A549 (cell line): ENCODE measurements at regions not wholly inside any gene's neighbourhood (a gene's known extent, or its start where the extent isn't known, plus 50 kb on each side); places are given as distances from the start of the nearest gene placed in this dataset.

Experiments used
- ATAC-seq, 2 experiments: fragments of 200-7000 bp in 1 of 2; fragments of >200 bp in 1 of 2; cut with Nextera tagmentation in 1 of 2; cut with Tn5 transposase in 1 of 2; 3 replicates each; pipeline versions ENCODE4 v1.8.0 to v1.9.1; 2018 to 2020; ENCODE audit warnings: mild to moderate bottlenecking in 1 of 2, moderate library complexity in 1 of 2
- CTCF ChIA-PET: fragments of 300-600 bp; sonication (Branson Sonifier 250); formaldehyde crosslinking; extraction: SDS; loops from one replicate; lab custom pipeline; 2021; ENCODE audit warnings: antibody characterized with exemption, inconsistent platforms; lab: Yijun Ruan, JAX
- POLR2A ChIA-PET: fragments of 350-600 bp; formaldehyde crosslinking; extraction: SDS; loops from one replicate; lab custom pipeline; 2021; ENCODE audit warnings: antibody characterized with exemption, inconsistent platforms; lab: Yijun Ruan, JAX
- DNase-seq, 2 experiments: peaks; one replicate each; pipeline versions ENCODE4 v3.0.0 to v3.0.0-alpha.2; 2011 to 2016; ENCODE audit warnings: low read depth in 1 of 2, low spot score in 1 of 2
- FAIRE-seq: peaks from 2 replicates; lab custom pipeline; 2011; peaks lifted over from hg19 to GRCh38; lab: Jason Lieb, UNC
- H3K27ac ChIP-seq, 2 experiments: fragments of >200 bp; sonication (Bioruptor Twin); formaldehyde crosslinking; 3 replicates each; pipeline ENCODE4 v1.5.1; 2016 to 2017
- H3K4me1 ChIP-seq: fragments of >200 bp; sonication (Bioruptor Twin); formaldehyde crosslinking; 3 replicates; pipeline ENCODE4 v1.6.1; 2016
- H3K4me2 ChIP-seq: fragments of >200 bp; sonication (Bioruptor Twin); formaldehyde crosslinking; 3 replicates; pipeline ENCODE4 v1.6.1; 2016
- H3K4me3 ChIP-seq: fragments of >200 bp; sonication (Bioruptor Twin); formaldehyde crosslinking; 3 replicates; pipeline ENCODE4 v1.5.1; 2016
- H3K9me3 ChIP-seq: fragments of >200 bp; sonication (Bioruptor Twin); formaldehyde crosslinking; 3 replicates; pipeline ENCODE4 v1.6.1; 2016
- ATOH8 ChIP-seq: fragments of 250-450 bp; sonication (Bioruptor Pico); IDR thresholded peaks from 2 replicates; pipeline ENCODE4 v1.5.0; 2020; ENCODE audit warnings: low read depth, mild to moderate bottlenecking, moderate library complexity
- BHLHE40 ChIP-seq: IDR thresholded peaks from 2 replicates; pipeline ENCODE4 v1.6.1; 2012; ENCODE audit warnings: low read depth, low read length, inconsistent platforms
- CBX8 ChIP-seq: fragments of 200-600 bp; sonication (generic); IDR thresholded peaks from 2 replicates; pipeline ENCODE4 v1.6.1; 2016
- EHF ChIP-seq: fragments of 250-450 bp; sonication (Bioruptor Pico); IDR thresholded peaks from 2 replicates; pipeline ENCODE4 v1.5.0; 2020; ENCODE audit warnings: mild to moderate bottlenecking
- EHMT2 ChIP-seq: fragments of 200-600 bp; sonication (generic); IDR thresholded peaks from 2 replicates; pipeline ENCODE4 v1.6.1; 2016; ENCODE audit warnings: antibody characterized with exemption, low read depth, mild to moderate bottlenecking, moderate library complexity
- FOSL2 ChIP-seq, 2 experiments: fragments of 450-650 bp in 1 of 2; fragments of >200 bp in 1 of 2; sonication (Bioruptor Twin) in 1 of 2; formaldehyde crosslinking; IDR thresholded peaks; 2 replicates each; pipeline versions ENCODE4 v1.5.0 to v1.6.1; 2016 to 2020; ENCODE audit warnings: mild to moderate bottlenecking in 1 of 2, moderate library complexity in 1 of 2
- FOXS1 ChIP-seq: fragments of 250-450 bp; sonication (Bioruptor Pico); IDR thresholded peaks from 2 replicates; pipeline ENCODE4 v1.5.0; 2020; ENCODE audit warnings: mild to moderate bottlenecking, moderate library complexity
- HEYL ChIP-seq: fragments of 250-450 bp; sonication (Bioruptor Pico); IDR thresholded peaks from 2 replicates; pipeline ENCODE4 v1.8.0; 2021; ENCODE audit warnings: mild to moderate bottlenecking, moderate library complexity
- HOXB5 ChIP-seq: fragments of 250-450 bp; sonication (Bioruptor Pico); IDR thresholded peaks from 2 replicates; pipeline ENCODE4 v1.5.0; 2020; ENCODE audit warnings: mild to moderate bottlenecking, moderate library complexity
- JUNB ChIP-seq: fragments of >200 bp; sonication (Bioruptor Twin); formaldehyde crosslinking; IDR thresholded peaks from 2 replicates; pipeline ENCODE4 v1.6.1; 2016
- KDM1A ChIP-seq: fragments of 200-600 bp; sonication (generic); IDR thresholded peaks from 2 replicates; pipeline ENCODE4 v1.6.1; 2016; ENCODE audit warnings: low read depth, mild to moderate bottlenecking
- MAFK ChIP-seq: fragments of 450-650 bp; IDR thresholded peaks from 2 replicates; pipeline ENCODE4 v1.6.1; 2014; ENCODE audit not compliant: partially characterized antibody
- MYC ChIP-seq: IDR thresholded peaks from 2 replicates; pipeline ENCODE4 v1.6.1; 2012; ENCODE audit warnings: mild to moderate bottlenecking, inconsistent platforms, low read length, improper control_type of control experiment, borderline replicate concordance
- NFE2L2 ChIP-seq: fragments of 150-350 bp; conservative IDR thresholded peaks from 2 replicates; pipeline ENCODE4 v1.6.1; 2014; ENCODE audit warnings: low read length
- NPAS2 ChIP-seq: fragments of 250-450 bp; sonication (Bioruptor Pico); IDR thresholded peaks from 2 replicates; pipeline ENCODE4 v1.8.0; 2022; ENCODE audit warnings: mild to moderate bottlenecking, moderate library complexity, borderline replicate concordance
- NR3C1 ChIP-seq: fragments of >200 bp; sonication (Bioruptor Twin); formaldehyde crosslinking; IDR thresholded peaks from 3 replicates; pipeline ENCODE4 v1.6.1; 2017
- PHF8 ChIP-seq: fragments of 200-600 bp; sonication (generic); IDR thresholded peaks from 2 replicates; pipeline ENCODE4 v1.6.1; 2016; ENCODE audit warnings: low read depth, mild to moderate bottlenecking, antibody characterized with exemption, moderate library complexity, borderline replicate concordance
- POLR2A ChIP-seq: IDR thresholded peaks from 2 replicates; pipeline ENCODE4 v1.6.1; 2012; ENCODE audit warnings: mild to moderate bottlenecking, low read length
- POLR2AphosphoS2 ChIP-seq: conservative IDR thresholded peaks from 2 replicates; pipeline ENCODE4 v1.6.1; 2012; ENCODE audit warnings: low read length, improper control_type of control experiment, inconsistent platforms
- RARB ChIP-seq: fragments of 250-450 bp; sonication (Bioruptor Pico); IDR thresholded peaks from 2 replicates; pipeline ENCODE4 v1.8.0; 2021; ENCODE audit warnings: mild to moderate bottlenecking, moderate library complexity
- RFX5 ChIP-seq: fragments of 450-650 bp; IDR thresholded peaks from 2 replicates; pipeline ENCODE4 v1.7.1; 2014; ENCODE audit warnings: antibody characterized with exemption, mild to moderate bottlenecking, moderate library complexity
- RNF2 ChIP-seq: fragments of 200-600 bp; sonication (generic); IDR thresholded peaks from 2 replicates; pipeline ENCODE4 v1.6.1; 2016; ENCODE audit warnings: low read depth, mild to moderate bottlenecking, antibody characterized with exemption, moderate library complexity, borderline replicate concordance
- SREBF2 ChIP-seq: fragments of 450-650 bp; IDR thresholded peaks from 2 replicates; pipeline ENCODE4 v1.6.1; 2014; ENCODE audit warnings: mild to moderate bottlenecking, moderate library complexity
- TFCP2L1 ChIP-seq: fragments of 250-450 bp; sonication (Bioruptor Pico); IDR thresholded peaks from 2 replicates; pipeline ENCODE4 v1.5.0; 2021; ENCODE audit warnings: mild to moderate bottlenecking
- USF2 ChIP-seq: fragments of 450-650 bp; IDR thresholded peaks from 2 replicates; pipeline ENCODE4 v1.6.1; 2014; ENCODE audit warnings: antibody characterized with exemption
- ZC3H11A ChIP-seq: fragments of 450-650 bp; IDR thresholded peaks from 2 replicates; pipeline ENCODE4 v1.6.1; 2014; ENCODE audit warnings: antibody characterized with exemption, mild to moderate bottlenecking
- ZFP36 ChIP-seq: fragments of 450-650 bp; IDR thresholded peaks from 2 replicates; pipeline ENCODE4 v1.6.1; 2014; ENCODE audit warnings: borderline replicate concordance; ENCODE audit not compliant: partially characterized antibody
- WGBS: methylation state at CpG from one replicate; pipeline ENCODE4 v1.1.6; 2017; ENCODE audit errors: missing lambda C conversion rate; 5-methylcytosine and 5-hydroxymethylcytosine counted together
- TF ChIP-seq, protein P1 (sequence below): fragments of >200 bp; sonication (Bioruptor Twin); formaldehyde crosslinking; IDR thresholded peaks from 2 replicates; pipeline ENCODE4 v1.6.1; 2016

GRCh38 chr3:182325213-182325950 lies 467.9 kb upstream of the ATP11B start:
- no peaks in the 10 kb centered on the region for H3K4me1 ChIP-seq
- no peak overlapping the region for H3K4me3 ChIP-seq
- ATAC-seq (no peak), FAIRE-seq (no peak), DNase-seq (no peak)
- H3K9me3 ChIP-seq = no peaks in the 10 kb centered on the region
- WGBS = 64% methylated on average over 10 of the region's 10 CpGs
- ChIA-PET CTCF (no interaction called here), POLR2A (no interaction called here)
- H3K4me2 ChIP-seq = no peak overlapping the region
- H3K27ac ChIP-seq = no peak overlapping the region
- TF ChIP-seq RARB (no peak), KDM1A (no peak), BHLHE40 (no peak), NR3C1 (no peak)

DNA sequence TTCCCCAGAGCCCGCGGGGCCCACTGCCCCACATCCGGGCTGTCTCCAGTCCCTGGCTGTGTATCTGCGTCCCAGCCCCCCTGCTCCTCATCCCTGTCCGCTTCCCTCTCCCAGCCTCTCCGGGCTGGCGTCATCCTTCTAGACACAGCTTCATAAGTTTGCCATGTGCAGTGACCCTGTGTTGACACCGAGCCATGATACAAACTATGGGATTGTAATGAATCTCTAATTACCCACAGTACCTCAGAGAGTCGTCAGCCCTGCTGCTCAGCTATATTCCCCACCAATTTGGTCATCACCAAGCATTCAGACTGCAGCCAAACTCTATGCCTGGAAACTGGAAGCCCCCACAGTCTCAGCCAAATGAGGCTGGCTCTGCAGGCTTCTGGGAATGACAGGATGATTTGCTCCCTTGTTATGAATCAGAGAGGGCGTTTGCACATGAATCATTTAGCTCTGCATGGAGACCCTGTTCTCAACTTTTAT lies 466.1 kb upstream of the ATP11B start:
- ATAC-seq = no peak
- TF ChIP-seq JUNB (no peak), MAFK (no peak), POLR2AphosphoS2 (no peak), RARB (no peak), ZFP36 (no peak), HEYL (no peak), NFE2L2 (no peak), RNF2 (no peak), NPAS2 (CRISPR knock-in tag) (no peak), MYC (no peak), ATOH8 (CRISPR knock-in tag) (no peak), TFCP2L1 (CRISPR knock-in tag) (no peak), PHF8 (no peak), HOXB5 (CRISPR knock-in tag) (no peak), USF2 (no peak), FOSL2 (IDR thresholded peaks at IDR 0.05) (no peak), FOSL2 (CRISPR knock-in tag; IDR thresholded peaks at IDR 0.05) (no peak)
- POLR2A ChIA-PET = no interaction called here
- 68% methylated on average over 10 of the region's 10 CpGs for WGBS
- Histone ChIP-seq H3K9me3 (no peaks in the 10 kb centered on the region), H3K4me3 (no peak overlapping the region), H3K4me1 (no peaks in the 10 kb centered on the region), H3K27ac (no peak overlapping the region), H3K4me2 (no peak overlapping the region)
- CTCF ChIA-PET = interaction anchor here (0.7 to 1.1 kb wide), 2 partner anchors 341 to 618 kb away, joined by 3 read pairs; no protein-coding TSS in a partner anchor
- no peak for FAIRE-seq
- DNase-seq = no peak

- ChIA-PET POLR2A (no interaction called here), CTCF (interaction anchor here (0.6 kb wide), 1 partner anchor 71 kb away, joined by 4 read pairs; no protein-coding TSS in a partner anchor)
- FAIRE-seq (no peak), DNase-seq (no peak), ATAC-seq (no peak)
- H3K4me1 ChIP-seq = no peaks in the 10 kb centered on the region
- H3K4me3 ChIP-seq = no peak overlapping the region
- H3K27ac ChIP-seq = no peak overlapping the region
- no peak overlapping the region for H3K4me2 ChIP-seq
- TF ChIP-seq FOXS1 (CRISPR knock-in tag) (no peak), EHF (CRISPR knock-in tag) (no peak), SREBF2 (no peak), EHMT2 (no peak), HEYL (no peak), JUNB (no peak), NPAS2 (CRISPR knock-in tag) (no peak), POLR2A (no peak), FOSL2 (IDR thresholded peaks at IDR 0.05) (no peak), FOSL2 (CRISPR knock-in tag; IDR thresholded peaks at IDR 0.05) (no peak), USF2 (no peak), ZC3H11A (no peak), RFX5 (no peak), CBX8 (no peak), BHLHE40 (no peak)
- TF ChIP-seq, protein P1, sequence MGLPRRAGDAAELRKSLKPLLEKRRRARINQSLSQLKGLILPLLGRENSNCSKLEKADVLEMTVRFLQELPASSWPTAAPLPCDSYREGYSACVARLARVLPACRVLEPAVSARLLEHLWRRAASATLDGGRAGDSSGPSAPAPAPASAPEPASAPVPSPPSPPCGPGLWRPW = no peak
- H3K9me3 ChIP-seq = no peaks in the 10 kb centered on the region
These were observed 462.7 kb upstream of the ATP11B start for GRCh38 chr3:182330646-182331045.
